NCI-H1930 (cell line): ENCODE measurements at regions not wholly inside any gene's neighbourhood (a gene's known extent, or its start where the extent isn't known, plus 50 kb on each side); places are given as distances from the start of the nearest gene placed in this dataset.

Experiments used
- DNase-seq, 2 experiments: peaks; one replicate each; lab custom pipeline; 2025; lab: John Stamatoyannopoulos, UW

DNA sequence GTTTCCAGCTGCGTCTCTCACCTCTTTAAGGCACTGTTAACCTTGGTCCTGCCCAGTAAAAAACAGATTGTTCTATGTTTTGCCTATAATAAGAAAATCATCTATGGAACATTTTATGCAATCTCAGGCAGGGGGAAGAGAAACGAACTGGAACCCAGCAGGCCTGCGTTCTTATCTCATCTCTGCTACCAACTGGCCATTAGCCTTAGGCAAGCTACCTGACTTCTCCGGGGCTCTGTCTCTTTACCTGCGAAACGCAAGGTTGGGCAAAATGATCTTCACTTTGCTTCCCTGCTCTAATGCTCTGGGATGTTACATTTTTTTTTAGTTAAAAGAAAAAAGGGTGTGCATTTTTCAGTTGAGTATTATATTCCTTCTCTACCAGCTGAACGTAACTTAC lies 70.5 kb upstream of the WIPF1 start:
- DNase-seq, result no peak

DNA sequence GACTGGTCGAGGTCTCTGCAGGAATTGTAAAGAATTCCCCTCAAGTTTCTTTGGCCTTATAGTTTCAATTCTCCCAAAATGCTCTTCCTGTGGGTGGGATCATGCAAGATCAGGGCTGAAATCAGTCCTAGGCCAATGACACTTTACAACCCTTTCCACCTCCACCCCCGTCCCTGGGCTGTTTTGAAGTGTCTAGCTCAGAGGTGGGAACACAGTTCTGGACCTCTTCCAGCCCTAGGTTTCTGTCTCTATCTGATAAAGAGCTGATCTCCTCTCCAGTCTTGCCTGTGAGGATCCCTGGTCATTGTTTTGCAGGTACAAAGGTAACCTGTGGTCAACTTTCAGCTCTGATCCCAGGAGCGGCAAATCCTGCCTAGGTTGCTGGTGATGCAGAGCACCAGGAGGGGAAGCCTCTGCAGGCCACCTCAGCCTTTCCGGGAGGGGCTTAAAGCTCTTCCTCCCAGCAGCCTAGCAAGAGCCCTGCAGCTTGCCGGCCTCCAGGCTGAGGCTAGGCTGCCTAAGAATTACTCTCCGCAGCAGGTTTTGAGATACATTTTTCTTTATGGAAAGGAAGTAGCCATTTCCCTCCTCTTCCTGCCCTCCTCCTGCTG lies 69.8 kb upstream of the WIPF1 start:
- no peak for DNase-seq

- DNase-seq, result no peak
Observed at GRCh38 chr2:174666845-174667244, 69.2 kb upstream of the WIPF1 start.

GRCh38 chr2:174666312-174666711 lies 68.7 kb upstream of the WIPF1 start:
- DNase-seq, result no peak

DNA sequence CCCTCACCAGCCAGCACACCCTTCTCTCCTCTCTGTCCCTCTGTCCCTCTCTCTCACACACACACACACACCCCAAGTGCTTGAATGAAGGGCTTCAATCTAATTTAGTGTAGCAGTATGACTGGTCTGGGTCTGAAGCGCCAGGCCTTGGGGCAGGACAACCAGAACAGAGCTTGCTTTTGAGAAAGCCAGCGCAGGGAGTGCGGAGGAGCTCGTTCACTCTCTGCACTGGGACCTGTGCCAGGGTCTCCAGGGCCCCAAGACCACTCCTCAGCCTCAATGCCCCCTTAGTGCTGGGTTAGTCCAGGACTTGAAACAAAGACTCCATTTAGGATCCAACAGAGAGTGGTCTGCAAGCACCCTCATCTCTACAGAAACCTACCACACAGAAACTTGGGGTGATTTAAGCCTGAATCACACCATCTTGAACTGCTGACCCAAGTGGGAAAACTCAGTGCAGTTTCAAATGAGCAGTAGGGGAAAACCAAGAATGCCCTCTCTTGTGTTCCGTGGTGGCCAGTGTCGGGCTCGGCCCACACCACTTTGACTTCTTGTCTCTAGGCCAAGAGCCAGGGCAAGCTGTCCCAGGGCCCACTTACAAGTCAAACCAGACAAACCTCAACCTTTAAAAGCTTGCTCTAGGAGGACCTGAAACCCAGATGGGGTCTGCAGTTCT lies 66.6 kb upstream of the WIPF1 start:
- DNase-seq, result no peak

DNA sequence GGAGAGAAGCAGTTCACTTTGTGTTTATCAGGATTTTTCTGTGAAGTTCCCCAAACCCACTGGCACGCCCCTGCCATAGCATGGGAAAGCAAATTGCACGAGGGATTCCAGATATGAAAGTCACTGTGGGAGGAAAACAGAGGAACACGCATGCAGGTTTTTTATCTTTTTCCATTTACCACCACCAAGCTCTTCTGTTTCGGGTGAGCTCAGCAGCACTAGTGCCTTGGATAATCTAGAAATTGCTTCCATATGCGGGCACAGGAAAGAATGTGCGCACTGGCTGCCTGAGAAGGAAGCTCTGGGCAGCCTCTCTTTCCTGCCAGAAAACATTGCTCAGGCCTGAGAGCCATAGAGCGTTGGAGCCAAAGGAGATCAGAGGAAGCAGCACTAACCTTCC lies 65.9 kb upstream of the WIPF1 start:
- DNase-seq, result no peak

GRCh38 chr2:174662859-174663258 lies 65.3 kb upstream of the WIPF1 start:
- DNase-seq, result no peak

DNA sequence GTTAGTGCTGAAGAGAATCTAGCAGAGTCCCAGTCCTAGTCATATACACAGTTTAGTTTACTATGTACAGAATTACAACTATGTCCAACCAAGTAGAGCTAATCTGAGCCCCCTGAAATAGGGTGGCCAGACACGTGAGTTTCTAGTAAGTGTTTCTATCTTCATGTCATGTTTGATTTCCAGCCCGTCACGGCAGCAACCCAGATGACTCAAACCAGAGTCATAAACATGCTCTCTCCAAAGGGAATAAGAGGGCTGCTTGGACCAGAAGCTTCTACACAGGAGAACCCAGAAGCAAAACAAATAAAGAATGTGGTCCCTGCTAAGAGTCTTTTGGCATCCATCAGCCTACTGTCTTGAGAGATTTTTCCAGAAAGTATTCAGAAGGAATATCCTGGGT lies 64.9 kb upstream of the WIPF1 start:
- DNase-seq, result no peak

- DNase-seq, result no peak
Observed at GRCh38 chr2:174660984-174661675, 63.5 kb upstream of the WIPF1 start.

DNA sequence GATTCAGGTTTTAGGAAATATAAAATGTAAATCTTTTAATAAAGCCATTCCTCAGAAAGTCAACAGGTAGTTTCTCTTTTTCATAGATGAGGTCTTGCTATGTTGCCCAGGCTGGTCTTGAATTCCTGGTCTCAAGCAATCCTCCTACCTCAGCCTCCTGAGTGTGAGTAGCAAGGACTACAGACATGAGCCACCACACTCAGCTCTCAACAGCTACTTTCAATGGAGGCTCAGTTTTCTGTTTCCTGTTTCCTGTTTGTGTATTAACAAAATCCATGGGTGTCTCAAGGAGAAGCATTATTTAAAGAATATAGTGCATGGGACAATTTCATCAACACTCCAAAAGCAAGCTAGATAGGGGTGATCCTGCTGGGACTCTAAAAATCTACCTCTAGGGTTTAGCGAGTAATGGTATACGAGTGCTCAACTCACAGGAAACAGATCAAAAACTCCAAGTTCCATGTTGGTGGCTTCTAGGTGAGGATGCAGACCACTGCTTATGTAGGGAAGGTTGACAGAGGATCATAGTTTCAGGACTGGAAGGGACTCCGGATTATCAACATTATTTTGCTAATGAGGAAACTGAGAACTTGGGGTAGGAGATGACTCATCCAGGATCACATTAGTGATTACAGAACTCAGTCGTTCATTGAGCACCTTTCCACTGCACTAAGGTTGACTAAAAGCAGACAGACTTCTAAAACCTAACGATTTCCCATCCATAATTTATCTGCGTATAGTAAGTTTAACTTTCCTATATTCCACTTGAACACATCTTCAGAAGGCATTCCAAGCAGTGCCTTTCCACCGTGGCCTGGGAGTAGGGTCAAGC lies 61.7 kb upstream of the WIPF1 start:
- no peak for DNase-seq

DNA sequence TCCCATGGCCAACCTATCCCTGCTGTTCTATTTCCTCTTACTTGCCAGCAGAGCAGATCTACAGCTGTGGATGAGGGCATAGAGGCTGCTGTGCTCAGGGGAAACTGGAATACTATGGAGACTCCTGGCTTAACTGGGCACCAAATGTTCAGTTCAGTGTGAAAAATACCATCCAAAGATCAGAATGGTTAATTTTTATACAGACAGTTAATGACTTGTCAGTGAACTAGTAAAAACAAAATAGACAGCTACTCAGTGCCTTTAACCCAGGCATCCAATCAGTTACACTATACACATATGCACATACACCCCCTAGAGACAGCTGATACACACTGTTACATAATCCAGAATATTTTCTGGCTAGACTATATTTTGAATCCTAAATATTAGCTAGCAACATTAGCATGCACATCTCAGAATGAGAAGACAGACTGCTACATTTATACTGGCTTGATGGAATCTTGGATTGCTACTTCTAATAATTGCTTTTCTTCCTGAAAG lies 59.1 kb upstream of the WIPF1 start:
- no peak for DNase-seq

- DNase-seq, result no peak
Observed at GRCh38 chr2:174656035-174656434, 58.4 kb upstream of the WIPF1 start.

DNA sequence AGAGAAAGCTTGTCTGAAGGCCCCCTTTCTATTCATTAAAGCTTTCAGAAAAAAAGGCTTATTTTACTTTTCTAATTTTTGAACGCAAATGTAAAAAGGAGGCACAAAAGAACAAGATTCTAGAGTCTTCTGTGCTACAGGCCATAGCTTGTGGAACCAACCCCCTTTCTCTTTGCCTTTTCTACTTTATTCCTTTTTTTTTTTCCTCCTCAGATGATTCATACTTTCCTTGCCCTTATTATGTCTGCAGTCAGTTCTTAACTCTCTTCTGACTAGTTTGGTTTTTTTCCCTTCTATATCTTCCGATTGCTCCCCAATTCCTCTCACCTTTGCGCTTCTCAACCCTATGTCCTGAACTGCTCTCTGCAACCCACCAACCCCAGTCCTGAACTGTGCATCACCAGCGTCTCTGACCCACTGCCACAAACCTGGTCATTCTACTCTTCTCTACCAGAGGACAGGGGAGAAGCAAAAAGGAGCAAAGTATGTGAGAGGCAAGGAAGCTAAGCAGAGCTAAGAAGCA lies 56.9 kb upstream of the WIPF1 start:
- no peak for DNase-seq

GRCh38 chr2:174648896-174649295 lies 51.3 kb upstream of the WIPF1 start:
- no peak for DNase-seq
